ENCODE measurements at regions not wholly inside any gene's neighbourhood (a gene's known extent, or its start where the extent isn't known, plus 50 kb on each side); places are given as distances from the start of the nearest gene placed in this dataset.

DNA sequence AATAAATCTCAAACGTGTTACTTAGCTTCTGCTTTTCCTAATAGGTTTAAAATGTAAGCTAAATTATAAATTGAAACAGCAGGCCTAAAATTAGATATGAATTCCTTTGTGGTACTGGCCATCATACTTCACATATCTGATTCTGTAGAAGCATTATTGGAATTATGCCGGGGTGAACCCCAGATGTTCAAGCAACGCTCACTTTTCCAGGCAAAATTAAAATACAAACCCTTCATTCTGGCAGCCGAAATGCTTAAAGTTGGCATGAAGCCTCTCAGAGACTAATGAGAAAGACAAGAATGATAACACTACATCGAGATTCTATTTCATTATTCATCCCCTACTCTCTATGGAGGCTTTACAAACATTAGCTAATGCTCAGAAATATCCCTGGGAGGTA, 1352.7 kb upstream of the ADGRL2 start:
- Mint-ChIP-seq H3K27ac (ENCODE audit: unreplicated experiment) (no peak overlapping the region), H3K36me3 (ENCODE audit: insufficient read depth, unreplicated experiment) (no peaks in the 10 kb centered on the region), H3K4me3 (ENCODE audit: unreplicated experiment) (no peak overlapping the region), H3K9me3 (ENCODE audit: unreplicated experiment) (no peaks in the 10 kb centered on the region), H3K4me1 (ENCODE audit: low read depth, unreplicated experiment) (no peaks in the 10 kb centered on the region), H3K27me3 (ENCODE audit: insufficient read depth, unreplicated experiment) (peaks cover 3% of the 10 kb centered on the region)
- Histone ChIP-seq H3K36me3 (ENCODE audit: control insufficient read depth, insufficient read depth, low read length) (no peaks in the 10 kb centered on the region), H3K9me3 (no peaks in the 10 kb centered on the region), H3K27me3 (replicated peaks; ENCODE audit: control insufficient read depth, insufficient read depth, low read length) (no peaks in the 10 kb centered on the region), H3K4me1 (no peaks in the 10 kb centered on the region), H3K4me3 (ENCODE audit: low read depth, low read length) (no peak overlapping the region)
- CTCF ChIA-PET = no interaction called here
- no TSS peak for BruUV-seq (replicated peaks)
- POLR2A ChIA-PET = no interaction called here
- DNase-seq = no peak
- TF ChIP-seq CTCF (IDR thresholded peaks at IDR 0.05; ENCODE audit: insufficient read depth in 1 of 2, low read depth in 1 of 2, low read length in 1 of 2, severe bottlenecking in 1 of 2, unreplicated experiment in 1 of 2) = no peak
- intact Hi-C loops (cut with micrococcal nuclease; ENCODE audit: unreplicated experiment) = no loop called here

DNA sequence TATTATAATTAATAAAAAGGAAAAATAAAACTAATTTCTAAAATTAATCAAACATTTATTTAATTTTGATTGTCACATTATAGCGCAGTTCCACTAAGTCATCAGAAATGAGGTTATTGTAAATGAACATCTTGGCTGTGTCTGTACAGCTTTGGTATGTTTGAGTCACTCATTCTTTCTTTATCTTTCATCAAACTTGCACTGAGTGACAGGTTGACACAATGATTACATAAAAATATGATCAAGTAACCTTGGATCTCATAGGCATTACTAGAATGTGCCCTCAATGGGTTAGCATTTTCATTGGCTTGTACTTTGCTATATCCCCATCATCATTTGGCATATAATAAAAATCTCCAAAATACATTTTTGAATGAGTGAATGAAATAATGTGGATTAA, 1353.2 kb upstream of the ADGRL2 start:
- BruUV-seq (replicated peaks) = no TSS peak
- Histone ChIP-seq H3K9me3 (no peaks in the 10 kb centered on the region), H3K36me3 (ENCODE audit: control insufficient read depth, insufficient read depth, low read length) (no peaks in the 10 kb centered on the region), H3K27me3 (replicated peaks; ENCODE audit: control insufficient read depth, insufficient read depth, low read length) (no peaks in the 10 kb centered on the region), H3K4me3 (ENCODE audit: low read depth, low read length) (no peak overlapping the region), H3K4me1 (no peaks in the 10 kb centered on the region)
- intact Hi-C loops (cut with micrococcal nuclease; ENCODE audit: unreplicated experiment) = no loop called here
- peaks cover 3% of the 10 kb centered on the region for H3K27me3 Mint-ChIP-seq (ENCODE audit: insufficient read depth, unreplicated experiment)
- CTCF ChIA-PET = no interaction called here
- H3K4me1 Mint-ChIP-seq (ENCODE audit: low read depth, unreplicated experiment) = no peaks in the 10 kb centered on the region
- no peak overlapping the region for H3K4me3 Mint-ChIP-seq (ENCODE audit: unreplicated experiment)
- POLR2A ChIA-PET = no interaction called here
- no peak for TF ChIP-seq CTCF (IDR thresholded peaks at IDR 0.05; ENCODE audit: insufficient read depth in 1 of 2, low read depth in 1 of 2, low read length in 1 of 2, severe bottlenecking in 1 of 2, unreplicated experiment in 1 of 2)
- DNase-seq = no peak
- H3K9me3 Mint-ChIP-seq (ENCODE audit: unreplicated experiment) = no peaks in the 10 kb centered on the region
- H3K27ac Mint-ChIP-seq (ENCODE audit: unreplicated experiment) = no peak overlapping the region
- H3K36me3 Mint-ChIP-seq (ENCODE audit: insufficient read depth, unreplicated experiment) = no peaks in the 10 kb centered on the region

DNA sequence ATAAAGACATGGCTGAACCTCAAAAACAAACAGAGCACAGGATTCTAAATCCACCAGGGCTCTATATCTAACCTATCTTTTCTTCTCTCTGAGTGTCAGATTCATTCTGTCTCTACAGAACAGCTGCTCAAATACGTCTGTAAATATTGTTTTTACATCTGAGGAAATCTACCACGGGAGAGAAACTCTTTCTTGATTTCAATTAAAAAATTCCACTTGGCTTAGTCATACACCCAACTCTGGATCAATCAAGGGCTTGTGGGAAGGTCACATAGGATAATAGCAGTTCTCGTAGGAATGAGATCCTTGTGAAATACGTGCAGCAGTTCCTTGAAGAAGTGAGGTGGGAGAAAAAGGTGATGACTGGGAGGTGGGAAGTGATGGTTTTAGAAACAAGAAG, 1355.7 kb upstream of the ADGRL2 start:
- Mint-ChIP-seq H3K36me3 (ENCODE audit: insufficient read depth, unreplicated experiment) (no peaks in the 10 kb centered on the region), H3K4me3 (ENCODE audit: unreplicated experiment) (no peak overlapping the region), H3K9me3 (ENCODE audit: unreplicated experiment) (no peaks in the 10 kb centered on the region), H3K27me3 (ENCODE audit: insufficient read depth, unreplicated experiment) (no peaks in the 10 kb centered on the region), H3K27ac (ENCODE audit: unreplicated experiment) (no peak overlapping the region), H3K4me1 (ENCODE audit: low read depth, unreplicated experiment) (no peaks in the 10 kb centered on the region)
- intact Hi-C loops (cut with micrococcal nuclease; ENCODE audit: unreplicated experiment) = no loop called here
- Histone ChIP-seq H3K4me3 (ENCODE audit: low read depth, low read length) (no peak overlapping the region), H3K9me3 (no peaks in the 10 kb centered on the region), H3K36me3 (ENCODE audit: control insufficient read depth, insufficient read depth, low read length) (no peaks in the 10 kb centered on the region), H3K4me1 (no peaks in the 10 kb centered on the region), H3K27me3 (replicated peaks; ENCODE audit: control insufficient read depth, insufficient read depth, low read length) (no peaks in the 10 kb centered on the region)
- TF ChIP-seq CTCF (IDR thresholded peaks at IDR 0.05; ENCODE audit: insufficient read depth in 1 of 2, low read depth in 1 of 2, low read length in 1 of 2, severe bottlenecking in 1 of 2, unreplicated experiment in 1 of 2) = no peak
- ChIA-PET POLR2A (no interaction called here), CTCF (no interaction called here)
- BruUV-seq (replicated peaks) = no TSS peak
- no peak for DNase-seq

Data from Caco-2 (cell line).